ENCODE measurements at regions not wholly inside any gene's neighbourhood (a gene's known extent, or its start where the extent isn't known, plus 50 kb on each side); places are given as distances from the start of the nearest gene placed in this dataset.

DNA sequence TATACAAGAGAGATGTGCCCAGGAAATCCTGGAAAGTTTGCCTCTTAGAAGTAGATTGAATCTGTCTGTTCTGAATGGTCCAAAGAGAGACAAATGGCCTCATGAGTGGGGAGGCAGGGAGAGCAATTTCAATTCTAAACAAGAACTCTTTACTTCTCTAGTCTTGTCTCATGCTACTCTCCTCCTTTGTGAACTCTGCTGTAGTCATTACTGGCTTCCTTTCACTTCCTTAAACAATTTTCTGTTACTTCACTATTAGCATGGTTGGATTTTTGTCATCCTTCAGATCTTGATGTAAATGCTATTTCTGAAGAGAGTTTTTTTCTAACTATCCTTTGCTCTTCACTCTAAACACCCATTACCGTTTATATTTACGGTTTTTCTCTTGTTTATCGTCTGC, 54.0 kb upstream of the GRIN3A start:
- Mint-ChIP-seq H3K4me3 (no peak overlapping the region), H3K4me1 (ENCODE audit: low read depth in 2 of 2) (no peaks in the 10 kb centered on the region), H3K9me3 (peaks cover 0 to 1% of the 10 kb centered on the region in 2 donors), H3K27me3 (no peaks in the 10 kb centered on the region), H3K36me3 (ENCODE audit: insufficient read depth) (no peaks in the 10 kb centered on the region), H3K27ac (no peak overlapping the region)
- DNase-seq (no peak), ATAC-seq (replicated peaks) (no peak)

DNA sequence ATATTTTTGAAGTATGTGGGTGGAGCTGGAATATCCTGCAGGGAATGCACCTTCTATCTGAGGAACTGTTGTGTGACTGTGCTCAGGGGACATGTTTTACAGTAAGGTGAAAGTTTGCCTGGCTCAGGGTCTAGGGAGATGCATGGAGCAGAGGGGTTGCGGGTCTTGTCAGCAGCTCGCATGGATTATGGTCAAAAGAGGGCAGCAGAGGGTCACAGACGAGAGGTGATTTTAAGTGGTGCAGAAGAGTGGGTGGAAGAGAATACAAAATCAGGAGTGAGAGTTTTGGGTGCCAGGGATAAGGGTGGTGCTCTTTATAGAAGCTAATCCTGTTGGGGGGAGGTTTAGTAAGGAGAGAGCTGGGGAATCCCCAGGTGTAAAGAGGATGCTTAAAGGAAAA, 53.5 kb upstream of the GRIN3A start:
- Mint-ChIP-seq H3K9me3 (peaks cover 0 to 1% of the 10 kb centered on the region in 2 donors), H3K27ac (no peak overlapping the region), H3K27me3 (no peaks in the 10 kb centered on the region), H3K36me3 (ENCODE audit: insufficient read depth) (no peaks in the 10 kb centered on the region), H3K4me3 (no peak overlapping the region), H3K4me1 (ENCODE audit: low read depth in 2 of 2) (no peaks in the 10 kb centered on the region)
- DNase-seq (no peak), ATAC-seq (replicated peaks) (no peak)

DNA sequence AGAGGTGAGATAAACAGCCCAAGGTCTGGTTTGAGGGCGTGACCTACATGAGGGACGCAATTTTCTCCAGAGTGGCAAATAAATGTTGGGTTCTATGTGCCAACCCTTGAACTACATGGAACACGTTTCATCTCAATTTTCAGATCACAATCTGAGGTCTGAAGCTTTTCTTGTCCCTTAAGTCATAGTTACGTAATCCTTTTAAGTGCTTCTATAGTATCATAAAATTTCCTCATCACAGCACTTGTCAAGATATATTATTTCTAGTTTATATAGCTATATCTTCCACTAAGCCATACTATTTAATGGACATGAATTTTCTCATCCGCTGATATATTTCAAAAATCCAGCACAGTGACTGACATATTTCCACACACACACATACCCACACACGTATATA, 53.1 kb upstream of the GRIN3A start:
- DNase-seq (no peak), ATAC-seq (replicated peaks) (no peak)
- no peak overlapping the region for H3K4me3 Mint-ChIP-seq
- H3K9me3 Mint-ChIP-seq: peaks cover 0 to 1% of the 10 kb centered on the region in 2 donors
- H3K27me3 Mint-ChIP-seq: no peaks in the 10 kb centered on the region
- no peak overlapping the region for H3K27ac Mint-ChIP-seq
- H3K4me1 Mint-ChIP-seq (ENCODE audit: low read depth in 2 of 2): no peaks in the 10 kb centered on the region
- H3K36me3 Mint-ChIP-seq (ENCODE audit: insufficient read depth): no peaks in the 10 kb centered on the region

Data from effector memory CD8-positive, alpha-beta T cell (primary cell).